ENCODE measurements at regions not wholly inside any gene's neighbourhood (a gene's known extent, or its start where the extent isn't known, plus 50 kb on each side); places are given as distances from the start of the nearest gene placed in this dataset.
A peak's percentile ranks its signal among the peaks of the same experiment; 100 is the strongest.

- Histone ChIP-seq H3K9me3 (replicated peaks) (no peaks in the 10 kb centered on the region), H3K27ac (replicated peaks) (peak overlapping the region; percentile 37), H3K27me3 (ENCODE audit: low read depth) (peaks cover 6% of the 10 kb centered on the region), H3K4me3 (no peak overlapping the region), H3K36me3 (no peaks in the 10 kb centered on the region), H3K4me1 (no peaks in the 10 kb centered on the region)
- intact Hi-C loops (cut with micrococcal nuclease) = no loop called here
- no peak for DNase-seq
- no peak for TF ChIP-seq CTCF (IDR thresholded peaks at IDR 0.05; ENCODE audit: borderline replicate concordance)
Observed at GRCh38 chr17:77535892-77536291, 395.1 kb downstream of the SEC14L1 start.

- no peak for TF ChIP-seq CTCF (IDR thresholded peaks at IDR 0.05; ENCODE audit: borderline replicate concordance)
- Histone ChIP-seq H3K4me1 (peaks cover 13% of the 10 kb centered on the region), H3K9me3 (replicated peaks) (no peaks in the 10 kb centered on the region), H3K36me3 (no peaks in the 10 kb centered on the region), H3K27me3 (ENCODE audit: low read depth) (peaks cover 12% of the 10 kb centered on the region), H3K27ac (replicated peaks) (no peak overlapping the region), H3K4me3 (no peak overlapping the region)
- DNase-seq = no peak
- intact Hi-C loops (cut with micrococcal nuclease) = no loop called here
Observed at GRCh38 chr17:77537566-77537965, 396.8 kb downstream of the SEC14L1 start.

GRCh38 chr17:77540531-77540930 is 399.8 kb downstream of the SEC14L1 start:
- H3K9me3 ChIP-seq (replicated peaks) = no peaks in the 10 kb centered on the region
- H3K4me1 ChIP-seq = peaks cover 23% of the 10 kb centered on the region
- H3K27me3 ChIP-seq (ENCODE audit: low read depth) = peaks cover 12% of the 10 kb centered on the region
- intact Hi-C loops (cut with micrococcal nuclease) = loop anchor here (5.0 kb wide), 1 partner anchor 472 kb away; no protein-coding TSS in a partner anchor
- TF ChIP-seq CTCF (IDR thresholded peaks at IDR 0.05; ENCODE audit: borderline replicate concordance) = no peak
- H3K27ac ChIP-seq (replicated peaks) = no peak overlapping the region
- H3K4me3 ChIP-seq = no peak overlapping the region
- DNase-seq = no peak
- H3K36me3 ChIP-seq = no peaks in the 10 kb centered on the region

- intact Hi-C loops (cut with micrococcal nuclease) = loop anchor here (5.0 kb wide), 1 partner anchor 471 kb away; no protein-coding TSS in a partner anchor
- no peak overlapping the region for H3K27ac ChIP-seq (replicated peaks)
- no peaks in the 10 kb centered on the region for H3K36me3 ChIP-seq
- H3K9me3 ChIP-seq (replicated peaks) = no peaks in the 10 kb centered on the region
- no peak overlapping the region for H3K4me3 ChIP-seq
- peaks cover 23% of the 10 kb centered on the region for H3K4me1 ChIP-seq
- H3K27me3 ChIP-seq (ENCODE audit: low read depth) = peaks cover 12% of the 10 kb centered on the region
- no peak for TF ChIP-seq CTCF (IDR thresholded peaks at IDR 0.05; ENCODE audit: borderline replicate concordance)
- DNase-seq = no peak
Observed at GRCh38 chr17:77540975-77541374, 400.2 kb downstream of the SEC14L1 start.

GRCh38 chr17:77542011-77542410 is 401.2 kb downstream of the SEC14L1 start:
- H3K36me3 ChIP-seq = no peaks in the 10 kb centered on the region
- intact Hi-C loops (cut with micrococcal nuclease) = loop anchor here (5.0 kb wide), 1 partner anchor 470 kb away; no protein-coding TSS in a partner anchor
- H3K4me3 ChIP-seq = no peak overlapping the region
- DNase-seq = no peak
- peaks cover 23% of the 10 kb centered on the region for H3K4me1 ChIP-seq
- H3K9me3 ChIP-seq (replicated peaks) = no peaks in the 10 kb centered on the region
- H3K27ac ChIP-seq (replicated peaks) = peak overlapping the region; percentile 79
- no peak for TF ChIP-seq CTCF (IDR thresholded peaks at IDR 0.05; ENCODE audit: borderline replicate concordance)
- peaks cover 12% of the 10 kb centered on the region for H3K27me3 ChIP-seq (ENCODE audit: low read depth)

Measured in left ventricle myocardium inferior (tissue), 1 donor.